GM12878 (cell line): ENCODE measurements at regions not wholly inside any gene's neighbourhood (a gene's known extent, or its start where the extent isn't known, plus 50 kb on each side); places are given as distances from the start of the nearest gene placed in this dataset.

Experiments used
- ATAC-seq: fragments of 200-7000 bp; cut with Tn5 transposase; 3 replicates; pipeline ENCODE4 v1.9.1; 2020; ENCODE audit warnings: mild to moderate bottlenecking, moderate library complexity
- BruUV-seq: library from RNA; stranded (reverse); fragments of 400-500 nt; replicated peaks from 2 replicates; lab custom pipeline; 2021; lab: Mats Ljungman, UMichigan
- CTCF ChIA-PET: fragments of 300-600 bp; sonication (Branson Sonifier 250); formaldehyde crosslinking; extraction: SDS; loops from one replicate; lab custom pipeline; 2021; ENCODE audit warnings: inconsistent platforms; lab: Yijun Ruan, JAX
- POLR2A ChIA-PET: fragments of 350-600 bp; formaldehyde crosslinking; extraction: SDS; loops from one replicate; lab custom pipeline; 2021; ENCODE audit warnings: inconsistent platforms; lab: Charles Lee
- RAD21 ChIA-PET: fragments of 300-600 bp; sonication (Branson Sonifier 250); formaldehyde crosslinking; loops from one replicate; lab custom pipeline; 2023; ENCODE audit warnings: antibody characterized with exemption; ENCODE audit not compliant: unreplicated experiment; lab: Charles Lee
- SMC1A ChIA-PET: fragments of 300-600 bp; sonication (Branson Sonifier 250); formaldehyde crosslinking; loops from one replicate; lab custom pipeline; 2023; ENCODE audit not compliant: unreplicated experiment, uncharacterized antibody; lab: Charles Lee
- DNase-seq: peaks from one replicate; pipeline ENCODE4 v3.0.0-alpha.2; 2011; ENCODE audit warnings: low read depth, low spot score
- FAIRE-seq: peaks from 3 replicates; lab custom pipeline; 2011; peaks lifted over from hg19 to GRCh38; lab: Jason Lieb, UNC
- H2AFZ ChIP-seq: 2 replicates; pipeline ENCODE4 v1.6.0; 2011; ENCODE audit warnings: low read depth, low read length, control low read depth; ENCODE audit not compliant: control insufficient read depth
- H3K27ac ChIP-seq: 2 replicates; pipeline ENCODE4 v1.5.1; 2011; ENCODE audit warnings: control low read depth; ENCODE audit not compliant: control insufficient read depth, insufficient read depth
- H3K27me3 ChIP-seq, 2 experiments: replicated peaks in 1 of 2; 2 replicates each; pipeline versions ENCODE4 v1.6.0 to v1.6.1; 2011; ENCODE audit warnings: low read length in 1 of 2; ENCODE audit not compliant: control insufficient read depth in 2 of 2, insufficient read depth in 2 of 2
- H3K36me3 ChIP-seq, 2 experiments: 2 replicates each; pipeline ENCODE4 v1.5.1; 2011; ENCODE audit warnings: low read length in 1 of 2; ENCODE audit not compliant: control insufficient read depth in 2 of 2, insufficient read depth in 2 of 2
- H3K4me1 ChIP-seq: 2 replicates; pipeline ENCODE4 v1.6.1; 2011; ENCODE audit warnings: mild to moderate bottlenecking, low read length, moderate library complexity, mixed read lengths; ENCODE audit not compliant: control insufficient read depth, insufficient read depth
- H3K4me2 ChIP-seq: 2 replicates; pipeline ENCODE4 v1.6.0; 2011; ENCODE audit warnings: control low read depth; ENCODE audit not compliant: control insufficient read depth, insufficient read depth
- H3K4me3 ChIP-seq: fragments of 200-600 bp; sonication (generic); 2 replicates; pipeline ENCODE4 v1.5.1; 2016
- H3K79me2 ChIP-seq: 2 replicates; pipeline ENCODE4 v1.6.0; 2011; ENCODE audit warnings: low read length; ENCODE audit not compliant: control insufficient read depth, insufficient read depth
- H3K9ac ChIP-seq: 2 replicates; pipeline ENCODE4 v1.8.0; 2011; ENCODE audit warnings: low read length, control low read depth, mixed read lengths; ENCODE audit not compliant: control insufficient read depth, insufficient read depth
- H3K9me3 ChIP-seq: replicated peaks from 3 replicates; pipeline ENCODE4 v1.5.1; 2011; ENCODE audit warnings: mild to moderate bottlenecking, low read length; ENCODE audit not compliant: control insufficient read depth, insufficient read depth
- H4K20me1 ChIP-seq: 2 replicates; pipeline ENCODE4 v1.6.0; 2011; ENCODE audit not compliant: control insufficient read depth, insufficient read depth
- ATF7 ChIP-seq: fragments of 450-650 bp; IDR thresholded peaks from 2 replicates; pipeline ENCODE4 v1.6.1; 2016; ENCODE audit warnings: low read depth, mild to moderate bottlenecking
- BHLHE40 ChIP-seq, 2 experiments: fragments of 450-650 bp in 1 of 2; IDR thresholded peaks; 2 replicates each; pipeline ENCODE4 v1.6.1; 2011 to 2017; ENCODE audit warnings: low read depth in 2 of 2, borderline replicate concordance in 1 of 2, improper control_type of control experiment in 1 of 2, low read length in 1 of 2, mild to moderate bottlenecking in 1 of 2
- FOXM1 ChIP-seq: IDR thresholded peaks from 2 replicates; pipeline ENCODE4 v1.6.1; 2012; ENCODE audit warnings: low read depth, mild to moderate bottlenecking, inconsistent platforms, low read length, moderate library complexity
- KLF5 ChIP-seq: fragments of 450-650 bp; IDR thresholded peaks from 2 replicates; pipeline ENCODE4 v1.6.1; 2014; ENCODE audit warnings: mild to moderate bottlenecking; ENCODE audit not compliant: partially characterized antibody
- MXI1 ChIP-seq: fragments of 150-350 bp; IDR thresholded peaks from 2 replicates; pipeline ENCODE4 v1.6.1; 2011; ENCODE audit warnings: low read depth, mild to moderate bottlenecking, inconsistent platforms, low read length, improper control_type of control experiment
- MYB ChIP-seq: fragments of 150-350 bp; IDR thresholded peaks from 2 replicates; pipeline ENCODE4 v1.6.1; 2014; ENCODE audit warnings: mild to moderate bottlenecking, low read depth, low read length, borderline replicate concordance
- PAX8 ChIP-seq: fragments of 450-650 bp; IDR thresholded peaks from 2 replicates; pipeline ENCODE4 v1.6.1; 2017; ENCODE audit warnings: mild to moderate bottlenecking, moderate library complexity
- PKNOX1 ChIP-seq: fragments of 450-650 bp; IDR thresholded peaks from 2 replicates; pipeline ENCODE4 v1.6.1; 2016; ENCODE audit warnings: mild to moderate bottlenecking
- PML ChIP-seq: IDR thresholded peaks from 2 replicates; pipeline ENCODE4 v1.6.1; 2012; ENCODE audit warnings: low read length, inconsistent platforms
- PRDM15 ChIP-seq: fragments of 450-650 bp; formaldehyde crosslinking; IDR thresholded peaks from 2 replicates; pipeline ENCODE4 v1.4.0; 2020; ENCODE audit warnings: mild to moderate bottlenecking, moderate library complexity
- RAD51 ChIP-seq: fragments of 450-650 bp; IDR thresholded peaks from 2 replicates; pipeline ENCODE4 v1.6.1; 2016; ENCODE audit warnings: moderate library complexity, mild to moderate bottlenecking, inconsistent platforms
- SREBF1 ChIP-seq: IDR thresholded peaks from 2 replicates; pipeline ENCODE4 v1.6.1; 2012; ENCODE audit warnings: mild to moderate bottlenecking, low read length
- TCF7 ChIP-seq: IDR thresholded peaks from 2 replicates; pipeline ENCODE4 v1.6.1; 2014; ENCODE audit warnings: antibody characterized with exemption, borderline replicate concordance
- ZNF217 ChIP-seq: fragments of 450-650 bp; IDR thresholded peaks from 2 replicates; pipeline ENCODE4 v1.6.1; 2017; ENCODE audit warnings: antibody characterized with exemption, mild to moderate bottlenecking
- WGBS: methylation state at CpG from one replicate; pipeline ENCODE4 v1.1.6; 2016; ENCODE audit warnings: low lambda C conversion rate; ENCODE audit not compliant: insufficient replicate concordance, insufficient coverage; ENCODE audit errors: missing lambda C conversion rate; 5-methylcytosine and 5-hydroxymethylcytosine counted together
- in situ Hi-C: fragments of 300-500 bp; cut with MboI; formaldehyde crosslinking; loops from 9 replicates; pipeline ENCODE4 v1.14.3; 2018; ENCODE audit warnings: mixed read lengths
- intact Hi-C: fragments of 100-400 bp; cut with micrococcal nuclease; formaldehyde crosslinking; loops from one replicate; pipeline ENCODE4 v1.14.2; 2022; ENCODE audit not compliant: unreplicated experiment
- TF ChIP-seq, protein P1 (sequence below): fragments of 450-650 bp; IDR thresholded peaks from 2 replicates; pipeline ENCODE4 v1.6.1; 2017; ENCODE audit warnings: mild to moderate bottlenecking
- TF ChIP-seq, protein P2 (sequence below): IDR thresholded peaks from 2 replicates; pipeline ENCODE4 v1.6.1; 2012; ENCODE audit warnings: low read length, inconsistent platforms

GRCh38 chr5:44242791-44243190, 146.4 kb downstream of the FGF10 start:
- no TSS peak for BruUV-seq
- in situ Hi-C loops = no loop called here
- Histone ChIP-seq H3K9me3 (no peaks in the 10 kb centered on the region), H3K4me1 (no peaks in the 10 kb centered on the region), H3K4me2 (no peak overlapping the region), H3K4me3 (no peak overlapping the region), H3K27me3 (no peaks in the 10 kb centered on the region), H3K79me2 (no peaks in the 10 kb centered on the region), H3K27ac (no peak overlapping the region), H4K20me1 (no peaks in the 10 kb centered on the region), H3K9ac (no peak overlapping the region), H3K36me3 (no peaks in the 10 kb centered on the region), H2AFZ (no peak overlapping the region)
- intact Hi-C loops = no loop called here
- CTCF ChIA-PET = interaction anchor here (1.8 kb wide), 1 partner anchor 9 kb away, joined by 7 read pairs; no protein-coding TSS in a partner anchor
- POLR2A ChIA-PET = no interaction called here
- RAD21 ChIA-PET = no interaction called here
- SMC1A ChIA-PET = interaction anchor here (0.6 to 1.5 kb wide), 4 partner anchors 9 to 372 kb away, joined by 3 to 4 read pairs (median 3); no protein-coding TSS in a partner anchor
- no peak for ATAC-seq
- FAIRE-seq = no peak
- DNase-seq = no peak
- no peak for TF ChIP-seq MYB
- TF ChIP-seq MXI1 = no peak
- TF ChIP-seq PKNOX1 = no peak
- TF ChIP-seq RAD51 = no peak
- TF ChIP-seq SREBF1 = no peak
- TF ChIP-seq PML = no peak
- TF ChIP-seq PAX8 = no peak
- TF ChIP-seq FOXM1 = no peak
- no peak for TF ChIP-seq KLF5
- TF ChIP-seq, protein P1, sequence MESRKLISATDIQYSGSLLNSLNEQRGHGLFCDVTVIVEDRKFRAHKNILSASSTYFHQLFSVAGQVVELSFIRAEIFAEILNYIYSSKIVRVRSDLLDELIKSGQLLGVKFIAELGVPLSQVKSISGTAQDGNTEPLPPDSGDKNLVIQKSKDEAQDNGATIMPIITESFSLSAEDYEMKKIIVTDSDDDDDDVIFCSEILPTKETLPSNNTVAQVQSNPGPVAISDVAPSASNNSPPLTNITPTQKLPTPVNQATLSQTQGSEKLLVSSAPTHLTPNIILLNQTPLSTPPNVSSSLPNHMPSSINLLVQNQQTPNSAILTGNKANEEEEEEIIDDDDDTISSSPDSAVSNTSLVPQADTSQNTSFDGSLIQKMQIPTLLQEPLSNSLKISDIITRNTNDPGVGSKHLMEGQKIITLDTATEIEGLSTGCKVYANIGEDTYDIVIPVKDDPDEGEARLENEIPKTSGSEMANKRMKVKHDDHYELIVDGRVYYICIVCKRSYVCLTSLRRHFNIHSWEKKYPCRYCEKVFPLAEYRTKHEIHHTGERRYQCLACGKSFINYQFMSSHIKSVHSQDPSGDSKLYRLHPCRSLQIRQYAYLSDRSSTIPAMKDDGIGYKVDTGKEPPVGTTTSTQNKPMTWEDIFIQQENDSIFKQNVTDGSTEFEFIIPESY = no peak
- TF ChIP-seq ATF7 = no peak
- TF ChIP-seq, protein P2, sequence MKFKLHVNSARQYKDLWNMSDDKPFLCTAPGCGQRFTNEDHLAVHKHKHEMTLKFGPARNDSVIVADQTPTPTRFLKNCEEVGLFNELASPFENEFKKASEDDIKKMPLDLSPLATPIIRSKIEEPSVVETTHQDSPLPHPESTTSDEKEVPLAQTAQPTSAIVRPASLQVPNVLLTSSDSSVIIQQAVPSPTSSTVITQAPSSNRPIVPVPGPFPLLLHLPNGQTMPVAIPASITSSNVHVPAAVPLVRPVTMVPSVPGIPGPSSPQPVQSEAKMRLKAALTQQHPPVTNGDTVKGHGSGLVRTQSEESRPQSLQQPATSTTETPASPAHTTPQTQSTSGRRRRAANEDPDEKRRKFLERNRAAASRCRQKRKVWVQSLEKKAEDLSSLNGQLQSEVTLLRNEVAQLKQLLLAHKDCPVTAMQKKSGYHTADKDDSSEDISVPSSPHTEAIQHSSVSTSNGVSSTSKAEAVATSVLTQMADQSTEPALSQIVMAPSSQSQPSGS = no peak
- TF ChIP-seq PRDM15 (CRISPR knock-in tag) = no peak
- TF ChIP-seq TCF7 = no peak
- TF ChIP-seq BHLHE40 (IDR thresholded peaks at IDR 0.05; ENCODE audit: borderline replicate concordance in 1 of 2, low read depth in 2 of 2, low read length in 1 of 2) = no peak
- no peak for TF ChIP-seq ZNF217
- WGBS = 4% methylated on average over 1 of the region's 1 CpG
